ENCODE measurements at regions not wholly inside any gene's neighbourhood (a gene's known extent, or its start where the extent isn't known, plus 50 kb on each side); places are given as distances from the start of the nearest gene placed in this dataset.

- H2AFZ ChIP-seq (ENCODE audit: low read depth, low read length), result no peak overlapping the region
- TF ChIP-seq POLR2AphosphoS5 (IDR thresholded peaks at IDR 0.05) (no peak), RAD21 (conservative IDR thresholded peaks at IDR 0.05) (no peak), EZH2 (IDR thresholded peaks at IDR 0.05; ENCODE audit: borderline replicate concordance, insufficient read depth, low read length, poor library complexity, severe bottlenecking) (no peak), MXI1 (conservative IDR thresholded peaks at IDR 0.05; ENCODE audit: poor library complexity, severe bottlenecking) (no peak), TAF1 (IDR thresholded peaks at IDR 0.05; ENCODE audit: low read depth) (no peak), SMC3 (conservative IDR thresholded peaks at IDR 0.05; ENCODE audit: poor library complexity) (no peak), EP300 (conservative IDR thresholded peaks at IDR 0.05; ENCODE audit: poor library complexity, severe bottlenecking) (no peak), REST (IDR thresholded peaks at IDR 0.05; ENCODE audit: borderline replicate concordance) (no peak), CTCF (IDR thresholded peaks at IDR 0.05; ENCODE audit: poor library complexity, severe bottlenecking) (no peak)
- no peak overlapping the region for H3K27ac ChIP-seq (ENCODE audit: low read length)
Observed at GRCh38 chr5:133840168-133840567, 128.3 kb downstream of the C5orf15 start.

GRCh38 chr5:133839721-133840120 is 128.7 kb downstream of the C5orf15 start:
- Histone ChIP-seq H3K9me3 (ENCODE audit: low read length) (no peaks in the 10 kb centered on the region), H2AFZ (ENCODE audit: low read depth, low read length) (no peak overlapping the region), H3K27me3 (ENCODE audit: insufficient read depth, low read depth, low read length) (no peaks in the 10 kb centered on the region), H3K36me3 (ENCODE audit: insufficient read depth, low read length) (no peaks in the 10 kb centered on the region), H4K20me1 (ENCODE audit: insufficient read depth) (no peaks in the 10 kb centered on the region), H3F3A (ENCODE audit: insufficient read depth, low read length, poor library complexity, severe bottlenecking) (no peaks in the 10 kb centered on the region), H3K79me2 (replicated peaks; ENCODE audit: insufficient read depth, low read length) (no peaks in the 10 kb centered on the region), H3K27ac (ENCODE audit: low read length) (no peak overlapping the region), H3K4me2 (ENCODE audit: low read length) (no peak overlapping the region), H3K4me3 (ENCODE audit: low read length) (no peak overlapping the region), H3K9me2 (ENCODE audit: insufficient read depth, low read length) (no peaks in the 10 kb centered on the region), H3K9ac (ENCODE audit: low read length) (no peak overlapping the region)
- TF ChIP-seq EZH2 (IDR thresholded peaks at IDR 0.05; ENCODE audit: borderline replicate concordance, insufficient read depth, low read length, poor library complexity, severe bottlenecking) (no peak), POLR2AphosphoS5 (IDR thresholded peaks at IDR 0.05) (no peak), RAD21 (conservative IDR thresholded peaks at IDR 0.05) (no peak), TAF1 (IDR thresholded peaks at IDR 0.05; ENCODE audit: low read depth) (no peak), CTCF (IDR thresholded peaks at IDR 0.05; ENCODE audit: poor library complexity, severe bottlenecking) (no peak), SMC3 (conservative IDR thresholded peaks at IDR 0.05; ENCODE audit: poor library complexity) (no peak), REST (IDR thresholded peaks at IDR 0.05; ENCODE audit: borderline replicate concordance) (no peak), EP300 (conservative IDR thresholded peaks at IDR 0.05; ENCODE audit: poor library complexity, severe bottlenecking) (no peak), MXI1 (conservative IDR thresholded peaks at IDR 0.05; ENCODE audit: poor library complexity, severe bottlenecking) (no peak)

More at GRCh38 chr5:133840168-133840567, 128.3 kb downstream of the C5orf15 start:
- Histone ChIP-seq H3K4me2 (ENCODE audit: low read length) (no peak overlapping the region), H3F3A (ENCODE audit: insufficient read depth, low read length, poor library complexity, severe bottlenecking) (no peaks in the 10 kb centered on the region), H3K4me3 (ENCODE audit: low read length) (no peak overlapping the region), H3K9me3 (ENCODE audit: low read length) (no peaks in the 10 kb centered on the region), H4K20me1 (ENCODE audit: insufficient read depth) (no peaks in the 10 kb centered on the region), H3K27me3 (ENCODE audit: insufficient read depth, low read depth, low read length) (no peaks in the 10 kb centered on the region), H3K79me2 (replicated peaks; ENCODE audit: insufficient read depth, low read length) (no peaks in the 10 kb centered on the region), H3K9ac (ENCODE audit: low read length) (no peak overlapping the region), H3K36me3 (ENCODE audit: insufficient read depth, low read length) (no peaks in the 10 kb centered on the region), H3K9me2 (ENCODE audit: insufficient read depth, low read length) (no peaks in the 10 kb centered on the region)

Measured in neural cell (in vitro differentiated cells).